ENCODE measurements at regions not wholly inside any gene's neighbourhood (a gene's known extent, or its start where the extent isn't known, plus 50 kb on each side); places are given as distances from the start of the nearest gene placed in this dataset.
"Not testable (repeated sequence)": the region's sequence is repeated elsewhere in the genome, so short reads cannot be mapped to it uniquely, and the experiment has no call there.

DNA sequence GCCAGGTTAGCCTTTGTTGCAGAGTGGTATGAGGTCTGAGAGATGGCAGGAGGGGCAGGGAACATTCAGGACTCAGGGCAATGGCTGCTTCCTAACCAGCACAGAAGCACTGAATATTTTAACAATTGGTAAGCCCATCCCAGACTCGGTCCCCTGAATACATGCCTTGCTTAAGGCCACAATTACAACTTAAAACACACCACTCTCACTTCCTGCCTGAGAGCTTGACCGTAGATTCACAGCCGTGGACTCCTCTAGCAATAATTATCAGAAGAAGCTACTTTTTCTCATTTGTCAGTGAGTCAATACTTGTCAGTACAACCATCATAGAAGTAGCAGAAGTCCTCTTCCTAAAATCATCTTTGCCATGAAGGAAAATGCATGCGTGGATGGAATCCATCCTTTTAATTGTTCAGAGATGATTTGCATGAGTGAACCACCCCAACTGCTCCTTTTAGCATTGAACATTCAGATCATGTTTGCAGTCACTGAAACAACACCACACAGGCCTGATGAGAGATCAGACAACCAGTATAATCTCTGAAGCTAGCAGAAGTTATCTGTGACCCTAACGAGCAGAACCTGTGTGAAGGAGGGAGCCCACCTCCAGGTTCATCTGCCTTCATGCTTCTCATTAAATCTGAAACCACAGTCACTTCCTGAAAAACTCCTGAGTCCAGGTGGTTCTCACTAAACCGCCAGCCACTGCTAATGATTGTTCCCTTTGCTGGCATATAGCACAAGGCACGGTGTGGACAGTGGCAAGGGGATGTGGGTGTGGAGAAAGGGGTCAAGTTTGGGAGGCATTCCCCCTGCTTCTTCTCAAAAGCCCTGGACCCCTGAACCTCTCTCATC, 333.9 kb upstream of the CNR1 start:
- no peak for DNase-seq (ENCODE audit: low read depth in 4 of 4, low spot score in 2 of 4)

DNA sequence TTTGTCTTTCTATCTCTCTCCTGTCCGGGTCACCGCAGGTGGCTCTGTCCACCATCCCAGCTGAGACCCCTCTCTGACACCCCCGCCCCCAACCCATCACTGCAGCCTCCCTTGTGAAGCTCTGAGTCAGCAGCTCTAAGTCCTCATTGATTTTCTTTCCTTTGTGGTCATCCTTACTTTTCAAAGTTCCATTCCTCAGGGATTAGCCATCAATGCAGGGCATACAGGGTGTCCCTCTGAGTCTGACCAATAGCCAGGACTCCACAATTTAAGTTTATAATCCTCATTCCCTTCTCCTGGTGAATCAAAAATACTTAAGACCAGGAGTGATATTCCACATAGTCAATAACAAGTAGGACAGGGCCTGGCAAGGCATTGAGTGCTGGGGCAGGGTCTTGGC, 333.3 kb upstream of the CNR1 start:
- no peak for DNase-seq (ENCODE audit: low read depth in 4 of 4, low spot score in 2 of 4)

DNA sequence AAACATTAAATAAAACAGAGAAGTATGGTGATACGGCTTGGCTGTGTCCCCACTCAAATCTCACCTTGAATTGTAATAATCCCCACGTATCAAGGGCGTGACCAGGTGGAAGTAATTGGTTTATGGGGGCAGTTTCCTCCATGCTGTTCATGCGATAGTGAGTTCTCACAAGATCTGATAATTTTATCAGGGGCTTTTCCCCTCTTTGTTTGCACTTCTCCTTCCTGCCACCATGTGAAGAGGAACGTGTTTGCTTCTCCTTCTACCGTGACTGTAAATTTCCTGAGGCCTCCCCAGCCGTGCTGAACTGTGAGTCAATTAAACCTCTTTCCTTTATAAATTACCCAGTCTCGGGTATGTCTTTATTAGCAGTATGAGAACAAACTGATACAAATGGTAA, 331.3 kb upstream of the CNR1 start:
- not testable (repeated sequence) for DNase-seq (ENCODE audit: low read depth in 4 of 4, low spot score in 2 of 4)

DNA sequence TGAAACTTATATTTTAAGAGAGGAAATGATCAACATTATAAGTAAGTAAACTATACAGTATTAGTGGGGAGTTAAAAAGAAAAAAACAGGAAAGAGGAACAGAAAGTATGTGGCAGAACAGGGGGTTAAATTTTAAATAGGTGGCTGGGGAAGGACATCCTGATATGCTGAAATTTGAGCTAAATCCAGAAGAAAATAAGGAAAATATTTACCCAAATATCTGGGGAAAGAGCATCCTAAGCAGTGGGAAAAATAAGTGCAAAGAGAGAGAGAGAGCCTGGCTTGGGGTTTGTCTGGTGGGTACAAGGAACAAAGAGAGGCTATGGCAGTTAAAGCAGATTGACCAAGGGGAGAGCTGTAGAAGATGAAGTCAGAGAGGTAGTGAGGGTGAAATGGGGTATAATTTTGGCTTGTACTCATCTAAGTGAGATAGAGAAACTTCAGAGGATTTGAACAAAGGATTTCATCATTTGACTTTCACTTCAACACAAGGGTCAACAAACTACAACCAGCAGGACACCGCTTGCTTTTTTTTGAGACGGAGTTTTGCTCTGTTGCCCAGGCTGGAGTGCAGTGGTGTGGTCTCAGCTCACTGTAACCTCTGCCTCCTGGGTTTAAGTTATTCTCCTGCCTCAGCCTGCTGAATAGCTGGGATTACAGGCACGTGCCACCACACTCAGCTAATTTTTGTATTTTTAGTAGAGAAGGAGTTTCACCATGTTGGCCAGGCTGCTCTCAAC, 328.4 kb upstream of the CNR1 start:
- DNase-seq (ENCODE audit: low read depth in 4 of 4, low spot score in 2 of 4), result no peak

DNA sequence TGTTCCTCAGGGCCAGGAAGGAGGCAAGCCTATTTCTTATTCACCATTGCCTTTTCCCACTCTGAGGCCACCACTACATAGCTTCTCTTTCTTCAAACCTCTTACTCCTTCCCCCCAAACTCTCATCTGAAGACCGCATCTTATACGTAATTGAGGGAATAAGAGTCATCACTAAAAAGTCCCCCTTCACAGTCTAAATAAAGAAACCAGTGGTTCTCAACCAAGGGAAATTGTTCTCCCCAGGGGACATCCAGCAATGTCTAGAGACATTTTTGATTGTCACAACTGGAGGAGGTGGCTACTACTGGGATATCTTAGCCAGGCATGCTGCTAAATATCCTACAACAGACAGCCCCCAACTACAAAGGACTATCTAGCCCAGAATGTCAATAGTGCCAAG, 327.6 kb upstream of the CNR1 start:
- no peak for DNase-seq (ENCODE audit: low read depth in 4 of 4, low spot score in 2 of 4)

DNA sequence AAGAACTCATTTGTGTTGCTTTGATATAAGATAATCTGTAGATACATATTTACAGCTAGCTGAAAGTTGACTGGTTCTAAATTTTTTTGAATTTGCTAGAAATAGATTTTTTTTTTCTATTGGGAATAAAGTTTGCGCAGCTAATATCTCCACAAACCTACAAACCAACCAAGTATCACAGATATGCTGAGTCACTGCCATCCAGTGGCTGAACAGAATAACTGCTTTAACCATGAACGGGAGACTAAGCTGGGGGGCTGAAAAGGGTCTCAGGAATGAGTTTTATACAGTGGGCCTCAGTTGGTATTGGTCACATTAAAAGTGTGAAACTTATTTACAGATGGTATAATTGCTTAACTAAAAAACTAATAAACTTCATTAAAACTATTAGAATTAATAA, 326.7 kb upstream of the CNR1 start:
- DNase-seq (ENCODE audit: low read depth in 4 of 4, low spot score in 2 of 4), result no peak

DNA sequence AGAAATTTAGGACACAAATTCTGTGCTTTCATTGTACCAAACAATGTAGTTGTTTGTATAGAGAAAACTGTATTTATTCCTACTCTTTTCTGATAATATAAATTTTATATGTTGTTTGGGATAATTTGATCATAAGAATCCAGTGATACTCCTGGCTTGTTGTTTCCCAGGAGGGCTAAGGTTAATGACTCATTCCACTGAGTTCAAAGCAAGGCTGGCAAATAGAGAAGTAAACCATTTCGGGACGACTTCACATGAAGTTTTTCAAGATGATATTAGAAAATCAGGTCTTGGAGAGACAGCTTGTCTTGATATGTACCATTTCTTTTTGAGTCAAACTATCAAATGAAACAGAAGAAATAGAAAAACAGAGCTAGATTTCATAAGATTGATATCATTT, 326.1 kb upstream of the CNR1 start:
- DNase-seq (ENCODE audit: low read depth in 4 of 4, low spot score in 2 of 4), result no peak

DNA sequence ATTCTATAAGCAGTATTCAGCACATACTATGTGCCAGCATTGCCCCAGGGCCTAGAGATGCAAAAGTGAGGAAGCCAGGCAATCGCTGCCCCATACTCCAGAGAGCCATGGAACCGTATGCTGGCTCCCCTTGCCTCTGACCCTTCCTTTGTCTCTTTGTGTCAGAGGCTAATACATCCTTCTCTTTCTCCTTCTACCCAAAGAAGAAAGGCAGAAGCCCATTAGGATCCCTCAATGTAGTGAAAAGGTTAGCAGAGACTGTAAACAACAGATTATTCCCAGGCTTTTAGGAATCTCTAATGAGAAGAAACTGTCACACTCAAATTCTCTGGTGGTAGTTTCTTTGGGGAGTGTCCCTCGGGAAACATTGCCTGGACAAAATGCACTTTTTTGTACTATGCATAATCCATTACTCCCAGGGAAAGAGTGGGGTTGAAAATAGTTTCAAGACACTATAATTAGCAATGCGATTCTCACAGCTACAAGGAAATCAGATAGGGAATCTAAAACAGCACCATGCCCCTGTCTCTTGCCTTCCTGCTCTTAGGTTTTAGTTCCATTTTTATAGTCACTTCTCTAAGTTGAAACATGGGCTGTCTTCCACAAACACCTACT, 325.2 kb upstream of the CNR1 start:
- DNase-seq (ENCODE audit: low read depth in 4 of 4, low spot score in 2 of 4), result no peak

DNA sequence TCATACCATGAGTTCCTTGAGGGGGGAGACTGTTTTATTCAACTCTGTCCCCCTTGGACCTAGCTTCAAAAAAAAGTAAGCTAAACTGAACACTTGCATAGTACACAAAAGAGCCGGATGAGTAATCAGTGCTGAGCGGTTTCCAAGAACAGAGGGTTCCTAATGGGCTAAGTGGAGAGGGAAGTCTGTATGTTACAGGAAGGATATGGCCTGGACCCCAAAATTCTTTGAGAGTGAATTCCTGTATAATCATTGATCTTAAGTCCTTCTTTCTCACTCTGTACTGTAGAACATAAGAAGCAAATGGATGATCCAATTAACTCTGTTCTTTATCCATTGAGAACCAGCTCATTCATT, 324.7 kb upstream of the CNR1 start:
- no peak for DNase-seq (ENCODE audit: low read depth in 4 of 4, low spot score in 2 of 4)

DNA sequence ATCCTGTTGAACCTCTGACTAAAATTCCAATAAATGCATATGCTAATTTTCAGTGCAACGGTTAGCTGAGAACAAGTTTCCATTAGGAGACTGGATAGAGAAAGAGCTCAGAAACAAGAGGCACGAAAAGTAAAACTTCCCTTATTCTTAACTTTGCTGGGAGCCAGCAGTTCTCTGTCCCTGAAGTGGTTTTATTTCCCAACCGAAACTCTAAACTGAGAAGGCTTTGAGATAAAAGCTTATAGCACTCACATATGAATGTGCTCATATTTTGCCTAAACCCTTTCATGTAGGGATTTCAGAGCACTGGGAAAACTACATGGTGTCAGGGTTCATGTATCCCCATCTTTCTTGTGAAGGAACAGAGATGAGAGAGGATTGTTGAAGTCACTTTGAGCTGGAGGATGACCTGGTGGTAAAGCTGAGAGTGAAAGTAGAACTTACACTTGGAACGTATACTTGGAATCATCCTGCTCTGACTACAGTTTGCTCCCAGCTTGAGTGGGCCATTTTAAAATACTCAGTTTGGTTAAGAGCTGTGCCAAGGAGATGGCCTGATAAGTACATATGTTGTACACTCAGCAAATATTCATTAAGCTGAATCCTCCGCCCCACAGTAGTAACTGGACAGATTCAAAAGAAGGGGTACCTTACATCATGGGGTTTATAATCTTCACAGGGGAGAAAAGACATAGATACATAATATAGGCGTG, 324.2 kb upstream of the CNR1 start:
- DNase-seq (ENCODE audit: low read depth in 4 of 4, low spot score in 2 of 4), result no peak

DNA sequence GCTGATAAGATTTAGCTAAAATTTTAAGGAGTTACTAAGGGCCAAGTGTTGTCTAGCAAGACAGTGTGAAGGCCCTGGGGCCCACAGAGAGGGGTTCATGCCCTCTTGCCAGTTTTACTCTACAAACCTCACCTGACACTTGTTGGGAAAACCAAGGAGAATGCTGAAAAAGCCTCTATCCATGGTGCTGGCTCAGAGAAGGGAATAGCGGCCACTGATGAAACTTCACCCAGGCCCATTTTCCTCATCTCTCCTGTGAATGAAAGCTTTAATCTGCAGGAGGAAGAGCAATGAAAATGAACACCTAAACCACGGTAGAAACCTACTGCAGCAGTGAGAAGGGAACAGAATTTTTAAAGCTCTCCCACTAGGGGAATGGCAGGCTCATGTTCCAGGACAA, 317.3 kb upstream of the CNR1 start:
- no peak for DNase-seq (ENCODE audit: low read depth in 4 of 4, low spot score in 2 of 4)

DNA sequence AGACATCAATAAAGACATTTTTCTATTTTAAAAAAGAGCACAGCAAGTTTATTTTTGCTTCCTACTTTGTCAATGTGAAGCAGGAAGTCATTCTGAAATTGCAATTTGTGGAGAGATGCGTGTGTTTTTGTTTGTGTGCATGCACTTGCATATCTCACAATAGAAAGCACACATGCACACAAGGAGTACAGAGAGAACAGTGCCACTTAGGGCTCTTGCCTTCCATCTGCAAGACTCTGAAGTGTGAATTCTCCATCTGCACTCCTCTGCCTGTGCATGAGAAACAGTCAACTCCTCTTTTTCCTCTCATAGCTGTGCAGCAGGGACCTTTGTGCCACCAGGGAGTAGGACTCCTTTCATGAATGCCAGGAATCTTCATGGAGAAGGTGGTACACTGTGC, 316.3 kb upstream of the CNR1 start:
- no peak for DNase-seq (ENCODE audit: low read depth in 4 of 4, low spot score in 2 of 4)

DNA sequence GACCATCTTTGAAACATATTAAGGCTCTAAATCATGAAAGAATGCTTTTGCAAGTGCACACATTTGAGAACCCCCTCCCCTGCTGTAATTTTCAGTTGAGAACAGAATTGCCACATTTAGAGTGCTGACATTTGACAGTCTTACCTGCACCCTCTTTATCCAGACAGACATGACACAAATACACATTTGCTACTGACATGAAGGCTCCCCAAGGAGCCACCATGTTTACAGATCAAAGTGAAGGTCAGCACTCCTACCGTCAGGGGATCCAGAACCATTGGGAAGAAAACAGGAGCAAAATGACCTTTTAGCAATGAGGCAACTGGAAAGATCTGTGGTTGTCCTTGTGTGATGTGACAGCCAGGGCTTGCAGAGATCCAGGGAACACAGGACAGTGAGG, 315.4 kb upstream of the CNR1 start:
- no peak for DNase-seq (ENCODE audit: low read depth in 4 of 4, low spot score in 2 of 4)

DNA sequence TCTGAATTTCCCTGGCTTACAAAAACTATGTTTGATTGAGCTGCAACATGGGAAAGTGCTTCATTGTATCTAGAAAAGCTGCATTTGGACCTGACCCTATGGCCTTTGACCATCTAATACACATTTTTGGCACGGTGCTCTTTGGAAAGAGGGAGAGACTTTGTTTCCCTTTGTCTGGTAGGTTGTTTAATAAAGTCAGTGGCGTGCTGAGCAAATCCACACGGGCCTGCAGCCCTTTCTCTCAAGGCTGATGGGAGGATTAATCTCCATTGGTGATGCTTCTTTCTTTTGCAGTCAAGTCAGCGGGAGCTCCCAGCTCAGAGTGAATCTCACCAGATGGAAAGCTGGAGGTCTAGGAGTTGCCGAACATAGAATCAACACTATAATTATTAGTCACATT, 314.7 kb upstream of the CNR1 start:
- no peak for DNase-seq (ENCODE audit: low read depth in 4 of 4, low spot score in 2 of 4)

DNA sequence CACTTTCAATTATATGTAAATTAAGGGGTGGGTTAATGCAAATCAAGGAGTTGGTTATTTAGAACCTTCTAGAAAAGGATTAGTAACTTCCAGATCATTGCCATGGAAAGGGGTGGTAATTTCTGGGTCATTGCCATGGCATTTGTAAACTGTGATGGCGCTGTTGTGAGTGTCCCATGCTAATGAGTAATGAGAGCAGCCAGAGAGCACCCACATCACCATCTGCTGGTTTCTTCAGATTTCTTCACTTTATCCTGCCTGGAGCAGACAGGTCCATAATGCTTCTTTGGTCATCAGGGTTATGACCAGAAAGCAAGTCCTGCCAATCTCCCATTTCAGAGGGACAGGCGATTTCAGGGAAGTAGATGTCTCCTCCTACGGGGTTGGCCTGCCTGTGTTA, 311.3 kb upstream of the CNR1 start:
- no peak for DNase-seq (ENCODE audit: low read depth in 4 of 4, low spot score in 2 of 4)

DNA sequence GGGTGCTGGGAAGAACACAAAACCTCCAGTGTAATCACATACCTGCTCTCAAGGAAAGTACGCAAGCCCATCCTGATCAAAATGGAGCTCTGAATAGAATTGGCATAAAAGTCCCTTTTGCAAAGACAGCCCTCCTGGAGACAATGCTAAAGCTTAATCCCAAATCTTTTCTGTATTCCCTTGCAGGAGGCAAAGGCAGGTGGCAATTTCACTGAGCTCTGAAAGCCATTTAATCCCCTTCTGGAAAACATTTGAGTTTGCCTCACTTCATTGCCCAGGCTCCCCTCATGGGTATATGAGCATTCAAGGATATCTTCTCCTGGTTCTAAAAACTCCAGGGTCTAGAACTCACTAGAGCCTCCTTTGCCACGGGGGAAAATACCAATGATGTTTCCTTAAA, 310.2 kb upstream of the CNR1 start:
- no peak for DNase-seq (ENCODE audit: low read depth in 4 of 4, low spot score in 2 of 4)

DNA sequence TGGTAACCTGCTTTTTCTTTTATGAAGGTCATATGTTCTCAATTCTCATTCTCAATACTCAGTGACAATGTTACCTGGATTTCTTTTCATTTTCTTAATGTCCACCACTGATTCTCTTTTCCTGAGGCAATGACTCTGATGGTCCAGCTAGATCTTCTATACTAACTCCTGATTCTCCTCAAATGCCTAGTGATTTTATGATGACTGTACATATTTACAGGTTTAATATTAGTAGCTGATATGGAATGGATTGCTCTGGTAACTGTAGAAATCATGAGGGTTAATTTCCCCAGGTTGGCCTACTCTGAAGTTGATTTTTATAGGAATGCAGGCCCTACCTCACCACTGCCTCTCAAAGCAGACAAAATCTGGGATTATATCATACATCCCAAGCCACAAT, 308.6 kb upstream of the CNR1 start:
- no peak for DNase-seq (ENCODE audit: low read depth in 4 of 4, low spot score in 2 of 4)

DNA sequence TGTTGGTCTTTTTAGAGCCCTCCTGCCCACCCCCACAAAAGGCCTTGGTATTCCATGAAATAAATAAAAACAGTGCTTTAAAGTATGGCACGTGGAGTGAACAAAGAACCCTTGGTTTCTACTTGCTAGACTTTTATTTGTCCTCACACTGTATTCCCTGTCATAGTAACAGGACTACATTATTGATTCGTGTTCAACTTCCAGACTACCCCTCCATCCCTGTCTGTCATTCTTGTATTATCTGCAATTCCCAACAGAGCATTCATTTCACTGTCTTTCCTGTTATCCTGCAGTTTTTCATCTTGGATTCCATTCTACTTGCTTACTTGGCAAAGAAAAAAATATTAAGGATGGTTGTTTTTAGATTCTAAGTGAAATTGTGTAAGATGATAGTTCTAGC, 307.4 kb upstream of the CNR1 start:
- DNase-seq (ENCODE audit: low read depth in 4 of 4, low spot score in 2 of 4), result no peak

DNA sequence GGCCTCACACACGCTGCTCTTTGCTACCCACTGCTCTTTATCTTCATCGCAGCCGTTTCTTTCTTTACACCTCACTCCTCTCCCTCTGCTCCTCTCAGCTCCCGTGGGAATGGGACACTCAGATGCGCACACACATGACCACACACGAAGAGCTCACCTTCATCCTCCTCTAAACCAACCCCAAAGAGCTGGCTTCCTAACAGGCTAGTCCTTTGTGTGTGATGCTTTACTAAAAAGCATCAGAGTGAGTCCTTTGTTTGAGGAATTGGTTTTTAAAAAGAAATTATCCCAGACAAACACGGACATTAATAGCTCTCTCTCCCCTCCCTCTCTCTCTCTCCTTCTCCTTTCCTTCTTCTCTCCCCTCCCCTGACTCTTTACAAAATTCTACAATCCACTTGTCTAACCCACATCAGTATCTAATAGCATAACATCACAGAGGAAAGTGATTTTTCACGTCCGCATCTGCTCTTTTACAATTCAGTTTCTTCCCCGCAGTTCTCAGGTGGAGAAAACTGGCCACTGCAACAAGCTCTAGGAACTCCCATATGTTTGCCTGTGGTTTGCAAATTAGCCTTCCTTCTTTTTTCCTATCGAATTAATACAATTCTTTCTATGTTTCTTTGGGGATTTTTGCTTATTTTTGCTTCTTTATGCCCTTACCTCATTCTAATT, 306.8 kb upstream of the CNR1 start:
- DNase-seq (ENCODE audit: low read depth in 4 of 4, low spot score in 2 of 4), result no peak

DNA sequence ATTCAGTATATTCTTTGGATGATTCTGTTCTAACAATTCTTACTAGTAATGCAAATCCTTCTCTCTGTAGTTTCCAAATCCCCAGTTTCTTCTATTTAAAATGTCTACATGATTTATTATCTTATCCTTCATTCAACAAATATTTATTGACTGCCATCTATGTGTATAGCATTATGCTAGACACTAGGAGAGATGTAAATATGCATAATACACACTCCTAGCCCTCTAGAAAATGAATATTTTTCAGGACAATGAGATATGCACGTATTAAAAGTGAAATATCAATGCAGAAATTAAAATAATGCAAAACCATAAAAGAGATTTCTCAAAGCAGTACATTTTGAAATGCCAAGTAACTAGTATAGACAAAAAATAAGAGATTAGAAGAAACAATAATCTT, 293.5 kb upstream of the CNR1 start:
- no peak for DNase-seq (ENCODE audit: low read depth in 4 of 4, low spot score in 2 of 4)

DNA sequence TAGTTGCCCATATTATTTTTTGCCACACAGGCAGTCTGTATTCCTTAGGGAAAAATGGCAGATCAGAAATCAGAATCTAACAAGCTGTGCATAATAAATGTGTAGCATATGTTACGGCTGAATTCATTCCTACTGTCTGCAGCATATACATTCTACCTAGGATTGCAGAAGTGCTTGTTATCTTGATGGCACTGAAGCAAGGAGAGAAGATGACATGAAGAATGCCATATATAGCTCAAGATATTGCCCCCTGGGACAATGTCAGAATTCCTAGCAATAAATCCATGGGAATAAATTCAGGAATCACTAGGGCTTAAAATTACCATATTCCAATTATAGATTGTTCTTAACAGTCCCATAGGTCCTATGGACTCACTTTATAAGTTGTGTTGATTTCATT, 293.0 kb upstream of the CNR1 start:
- no peak for DNase-seq (ENCODE audit: low read depth in 4 of 4, low spot score in 2 of 4)

Data from left renal cortex interstitium (tissue), 4 donors.